PFSK-1 (cell line): ENCODE measurements at regions not wholly inside any gene's neighbourhood (a gene's known extent, or its start where the extent isn't known, plus 50 kb on each side); places are given as distances from the start of the nearest gene placed in this dataset.

Experiments used
- POLR2AphosphoS5 ChIP-seq: IDR thresholded peaks from 2 replicates; pipeline ENCODE4 v1.6.1; 2012; ENCODE audit warnings: low read depth, mild to moderate bottlenecking, control low read depth, low read length, moderate library complexity
- SIN3A ChIP-seq: IDR thresholded peaks from 2 replicates; pipeline ENCODE4 v1.6.1; 2012; ENCODE audit warnings: mild to moderate bottlenecking, low read length, moderate library complexity, borderline replicate concordance; ENCODE audit not compliant: insufficient read depth
- TAF1 ChIP-seq: IDR thresholded peaks from 2 replicates; pipeline ENCODE4 v1.6.1; 2012; ENCODE audit warnings: low read length, control low read depth, borderline replicate concordance; ENCODE audit not compliant: insufficient read depth
- TF ChIP-seq, protein P1 (sequence below), 2 experiments: IDR thresholded peaks; 2 replicates each; pipeline versions ENCODE4 v1.6.1 to v1.8.0; 2011 to 2012; ENCODE audit warnings: low read depth in 2 of 2, low read length in 2 of 2, control low read depth in 1 of 2, inconsistent platforms in 1 of 2, mild to moderate bottlenecking in 1 of 2, moderate library complexity in 1 of 2; ENCODE audit not compliant: insufficient read depth in 1 of 2

DNA sequence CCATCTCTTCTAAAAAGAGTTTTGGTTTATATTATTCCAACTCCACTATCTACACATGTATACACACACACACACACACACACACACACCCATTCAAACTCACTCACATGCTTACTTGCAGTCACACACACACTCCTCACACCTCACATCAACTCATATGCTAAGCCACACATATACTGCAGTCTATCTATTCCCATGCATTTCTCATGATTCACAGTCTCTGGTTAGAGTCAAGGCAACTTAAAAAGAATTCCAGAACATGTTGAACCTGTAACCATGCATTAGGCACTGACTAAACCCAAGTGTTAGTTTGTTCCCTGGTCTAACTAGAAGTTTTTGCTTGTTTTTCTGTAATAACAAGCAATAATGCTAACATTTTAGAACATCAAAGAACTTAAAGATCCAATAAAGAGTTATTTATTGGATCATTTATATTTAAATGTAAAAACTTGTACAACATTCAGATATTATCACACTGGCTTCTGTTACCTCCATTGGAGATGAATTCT is 931.1 kb downstream of the PLA2G4A start:
- TF ChIP-seq TAF1 (no peak), POLR2AphosphoS5 (no peak), SIN3A (no peak)
- TF ChIP-seq, protein P1, sequence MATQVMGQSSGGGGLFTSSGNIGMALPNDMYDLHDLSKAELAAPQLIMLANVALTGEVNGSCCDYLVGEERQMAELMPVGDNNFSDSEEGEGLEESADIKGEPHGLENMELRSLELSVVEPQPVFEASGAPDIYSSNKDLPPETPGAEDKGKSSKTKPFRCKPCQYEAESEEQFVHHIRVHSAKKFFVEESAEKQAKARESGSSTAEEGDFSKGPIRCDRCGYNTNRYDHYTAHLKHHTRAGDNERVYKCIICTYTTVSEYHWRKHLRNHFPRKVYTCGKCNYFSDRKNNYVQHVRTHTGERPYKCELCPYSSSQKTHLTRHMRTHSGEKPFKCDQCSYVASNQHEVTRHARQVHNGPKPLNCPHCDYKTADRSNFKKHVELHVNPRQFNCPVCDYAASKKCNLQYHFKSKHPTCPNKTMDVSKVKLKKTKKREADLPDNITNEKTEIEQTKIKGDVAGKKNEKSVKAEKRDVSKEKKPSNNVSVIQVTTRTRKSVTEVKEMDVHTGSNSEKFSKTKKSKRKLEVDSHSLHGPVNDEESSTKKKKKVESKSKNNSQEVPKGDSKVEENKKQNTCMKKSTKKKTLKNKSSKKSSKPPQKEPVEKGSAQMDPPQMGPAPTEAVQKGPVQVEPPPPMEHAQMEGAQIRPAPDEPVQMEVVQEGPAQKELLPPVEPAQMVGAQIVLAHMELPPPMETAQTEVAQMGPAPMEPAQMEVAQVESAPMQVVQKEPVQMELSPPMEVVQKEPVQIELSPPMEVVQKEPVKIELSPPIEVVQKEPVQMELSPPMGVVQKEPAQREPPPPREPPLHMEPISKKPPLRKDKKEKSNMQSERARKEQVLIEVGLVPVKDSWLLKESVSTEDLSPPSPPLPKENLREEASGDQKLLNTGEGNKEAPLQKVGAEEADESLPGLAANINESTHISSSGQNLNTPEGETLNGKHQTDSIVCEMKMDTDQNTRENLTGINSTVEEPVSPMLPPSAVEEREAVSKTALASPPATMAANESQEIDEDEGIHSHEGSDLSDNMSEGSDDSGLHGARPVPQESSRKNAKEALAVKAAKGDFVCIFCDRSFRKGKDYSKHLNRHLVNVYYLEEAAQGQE (IDR thresholded peaks at IDR 0.05; ENCODE audit: insufficient read depth in 1 of 2, low read depth in 2 of 2, low read length in 2 of 2): no peak
